ENCODE measurements at regions not wholly inside any gene's neighbourhood (a gene's known extent, or its start where the extent isn't known, plus 50 kb on each side); places are given as distances from the start of the nearest gene placed in this dataset.

DNA sequence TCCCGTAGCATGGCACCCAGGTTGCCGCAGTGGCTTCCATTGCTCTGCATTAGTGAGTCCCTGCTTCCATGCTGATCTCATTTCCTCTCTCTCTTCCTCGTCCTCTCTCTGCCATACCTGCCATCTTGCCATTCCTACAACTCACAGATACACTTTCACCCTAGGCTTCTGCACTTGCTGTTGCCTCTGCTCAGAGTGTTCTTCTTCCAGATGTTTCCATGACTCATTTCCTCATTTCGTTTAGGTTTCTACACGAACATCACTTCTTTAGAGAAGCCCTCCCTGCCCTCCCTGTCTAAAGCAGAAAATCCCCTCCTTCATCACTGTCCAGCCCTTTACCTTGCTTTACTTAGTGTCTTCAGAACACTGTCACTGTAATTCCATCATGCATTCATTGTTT is 115.2 kb upstream of the WWC1 start:
- TF ChIP-seq, protein P1, sequence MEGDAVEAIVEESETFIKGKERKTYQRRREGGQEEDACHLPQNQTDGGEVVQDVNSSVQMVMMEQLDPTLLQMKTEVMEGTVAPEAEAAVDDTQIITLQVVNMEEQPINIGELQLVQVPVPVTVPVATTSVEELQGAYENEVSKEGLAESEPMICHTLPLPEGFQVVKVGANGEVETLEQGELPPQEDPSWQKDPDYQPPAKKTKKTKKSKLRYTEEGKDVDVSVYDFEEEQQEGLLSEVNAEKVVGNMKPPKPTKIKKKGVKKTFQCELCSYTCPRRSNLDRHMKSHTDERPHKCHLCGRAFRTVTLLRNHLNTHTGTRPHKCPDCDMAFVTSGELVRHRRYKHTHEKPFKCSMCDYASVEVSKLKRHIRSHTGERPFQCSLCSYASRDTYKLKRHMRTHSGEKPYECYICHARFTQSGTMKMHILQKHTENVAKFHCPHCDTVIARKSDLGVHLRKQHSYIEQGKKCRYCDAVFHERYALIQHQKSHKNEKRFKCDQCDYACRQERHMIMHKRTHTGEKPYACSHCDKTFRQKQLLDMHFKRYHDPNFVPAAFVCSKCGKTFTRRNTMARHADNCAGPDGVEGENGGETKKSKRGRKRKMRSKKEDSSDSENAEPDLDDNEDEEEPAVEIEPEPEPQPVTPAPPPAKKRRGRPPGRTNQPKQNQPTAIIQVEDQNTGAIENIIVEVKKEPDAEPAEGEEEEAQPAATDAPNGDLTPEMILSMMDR (IDR thresholded peaks at IDR 0.05; ENCODE audit: poor library complexity, severe bottlenecking) = no peak
- no peak for TF ChIP-seq POLR2AphosphoS5 (IDR thresholded peaks at IDR 0.05)
- TF ChIP-seq MXI1 (conservative IDR thresholded peaks at IDR 0.05; ENCODE audit: poor library complexity, severe bottlenecking) = no peak
- TF ChIP-seq EP300 (conservative IDR thresholded peaks at IDR 0.05; ENCODE audit: poor library complexity, severe bottlenecking) = no peak
- TF ChIP-seq RAD21 (conservative IDR thresholded peaks at IDR 0.05) = no peak
